DOHH2 (cell line): ENCODE measurements at regions not wholly inside any gene's neighbourhood (a gene's known extent, or its start where the extent isn't known, plus 50 kb on each side); places are given as distances from the start of the nearest gene placed in this dataset.

Experiments used
- EZH2phosphoT487 ChIP-seq: fragments of 200-600 bp; sonication (generic); IDR thresholded peaks from 2 replicates; pipeline ENCODE4 v1.6.1; 2017; ENCODE audit warnings: borderline replicate concordance, mild to moderate bottlenecking, antibody characterized with exemption, low read length, moderate library complexity, mixed read lengths
- TF ChIP-seq, protein P1 (sequence below): fragments of 200-600 bp; sonication (generic); IDR thresholded peaks from one replicate; pipeline ENCODE4 v1.5.1; 2014; ENCODE audit warnings: antibody characterized with exemption, mild to moderate bottlenecking, low read depth, low read length; ENCODE audit not compliant: poor library complexity, severe bottlenecking

DNA sequence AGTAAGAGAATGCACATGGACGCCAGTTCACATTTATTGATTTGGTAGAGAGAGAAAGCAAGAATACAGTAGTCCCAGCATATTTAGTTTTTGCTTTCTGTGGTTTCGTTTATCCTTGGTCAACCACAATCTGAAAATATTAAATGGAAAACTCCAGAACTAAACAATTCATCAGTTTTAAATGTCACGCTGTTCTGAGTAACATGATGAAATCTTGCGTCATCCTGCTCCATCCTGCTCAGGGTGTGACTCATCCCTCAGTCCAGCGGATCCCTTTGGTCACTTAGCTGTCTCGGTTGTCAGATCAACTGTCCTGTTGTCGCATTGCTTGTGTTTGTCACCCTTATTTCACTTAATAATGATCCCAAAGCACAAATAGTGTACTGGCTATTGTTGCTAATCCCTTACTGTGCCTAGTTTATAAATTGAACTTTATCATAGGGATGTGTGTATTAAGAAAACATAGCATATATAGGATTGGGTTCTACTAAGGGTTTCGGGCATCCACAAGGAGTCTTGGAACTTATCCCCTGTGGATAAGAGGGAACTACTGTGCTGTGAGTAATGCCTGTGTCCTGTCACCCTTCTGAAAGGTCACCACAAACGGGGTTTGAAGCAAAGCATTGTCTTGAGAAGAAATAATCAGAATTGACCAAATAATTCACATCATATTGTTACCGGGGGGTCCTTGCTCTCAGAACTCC lies 73.6 kb downstream of the OTUD1 start:
- TF ChIP-seq, protein P1, sequence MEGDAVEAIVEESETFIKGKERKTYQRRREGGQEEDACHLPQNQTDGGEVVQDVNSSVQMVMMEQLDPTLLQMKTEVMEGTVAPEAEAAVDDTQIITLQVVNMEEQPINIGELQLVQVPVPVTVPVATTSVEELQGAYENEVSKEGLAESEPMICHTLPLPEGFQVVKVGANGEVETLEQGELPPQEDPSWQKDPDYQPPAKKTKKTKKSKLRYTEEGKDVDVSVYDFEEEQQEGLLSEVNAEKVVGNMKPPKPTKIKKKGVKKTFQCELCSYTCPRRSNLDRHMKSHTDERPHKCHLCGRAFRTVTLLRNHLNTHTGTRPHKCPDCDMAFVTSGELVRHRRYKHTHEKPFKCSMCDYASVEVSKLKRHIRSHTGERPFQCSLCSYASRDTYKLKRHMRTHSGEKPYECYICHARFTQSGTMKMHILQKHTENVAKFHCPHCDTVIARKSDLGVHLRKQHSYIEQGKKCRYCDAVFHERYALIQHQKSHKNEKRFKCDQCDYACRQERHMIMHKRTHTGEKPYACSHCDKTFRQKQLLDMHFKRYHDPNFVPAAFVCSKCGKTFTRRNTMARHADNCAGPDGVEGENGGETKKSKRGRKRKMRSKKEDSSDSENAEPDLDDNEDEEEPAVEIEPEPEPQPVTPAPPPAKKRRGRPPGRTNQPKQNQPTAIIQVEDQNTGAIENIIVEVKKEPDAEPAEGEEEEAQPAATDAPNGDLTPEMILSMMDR, result no peak
- TF ChIP-seq EZH2phosphoT487, result no peak
